ENCODE measurements at regions not wholly inside any gene's neighbourhood (a gene's known extent, or its start where the extent isn't known, plus 50 kb on each side); places are given as distances from the start of the nearest gene placed in this dataset.
A peak's percentile ranks its signal among the peaks of the same experiment; 100 is the strongest.

DNA sequence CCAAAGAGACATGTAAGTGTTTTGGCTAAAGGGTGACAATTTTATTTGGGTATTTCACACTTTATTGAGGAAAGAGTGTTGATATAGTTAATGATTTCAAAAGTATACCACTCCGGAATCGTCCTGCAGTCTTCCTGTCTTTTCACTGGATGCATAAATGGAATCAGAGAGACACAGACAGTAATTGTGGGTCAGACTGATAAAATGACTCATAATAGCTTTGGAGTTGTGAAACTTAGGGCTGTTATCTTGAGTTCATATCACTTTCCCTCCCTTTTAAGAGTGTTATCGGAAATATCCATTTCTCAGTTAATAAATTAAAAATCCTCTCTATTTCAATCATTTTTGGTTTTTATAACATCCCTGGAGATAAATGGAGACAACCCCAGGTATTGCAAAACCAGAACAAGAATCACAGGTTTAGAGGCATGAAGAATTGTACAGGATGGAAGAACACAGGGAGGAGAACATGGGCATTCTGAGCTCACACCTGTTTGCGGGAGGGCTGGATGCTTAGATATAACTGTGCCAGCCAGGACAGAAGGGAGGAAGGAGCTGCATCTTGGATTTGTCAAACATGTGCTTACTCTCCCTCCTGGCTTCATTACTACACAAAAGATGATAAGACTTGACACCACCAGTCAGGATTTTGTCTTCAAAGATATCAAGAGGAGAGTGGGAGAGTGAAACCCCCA lies 185.4 kb downstream of the LMO4 start:
- ChIA-PET CTCF (ENCODE audit: partially characterized antibody) (no interaction called here), POLR2A (ENCODE audit: partially characterized antibody) (no interaction called here)

GRCh38 chr1:87515781-87516180 lies 187.1 kb downstream of the LMO4 start:
- H3K27ac ChIP-seq (ENCODE audit: low read depth, low read length): no peak overlapping the region
- no peaks in the 10 kb centered on the region for H3K4me1 Mint-ChIP-seq
- no peak overlapping the region for H3K4me3 Mint-ChIP-seq
- H3K9me3 ChIP-seq (ENCODE audit: control insufficient read depth in 1 of 2, low read length in 2 of 2): no peaks in the 10 kb centered on the region
- H3K9me3 Mint-ChIP-seq: peaks cover 0 to 3% (median 0%) of the 10 kb centered on the region in 8 donors
- no peaks in the 10 kb centered on the region for H3K36me3 ChIP-seq (ENCODE audit: insufficient read depth, low read length)
- CTCF ChIA-PET (ENCODE audit: partially characterized antibody): no interaction called here
- no peak overlapping the region for H3K4me3 ChIP-seq (ENCODE audit: low read length in 2 of 2)
- POLR2A ChIA-PET (ENCODE audit: partially characterized antibody): no interaction called here
- no peaks in the 10 kb centered on the region for H3K27me3 ChIP-seq (ENCODE audit: insufficient read depth, low read length)
- no peaks in the 10 kb centered on the region for H3K36me3 Mint-ChIP-seq
- no peaks in the 10 kb centered on the region for H3K4me1 ChIP-seq (ENCODE audit: insufficient read depth, low read length)
- intact Hi-C loops (cut with micrococcal nuclease): no loop called here
- H3K27ac Mint-ChIP-seq: no peak overlapping the region
- H3K27me3 Mint-ChIP-seq: peaks cover 0 to 6% of the 10 kb centered on the region in 2 donors
- no peak for DNase-seq

More for the DNA sequence above, 185.4 kb downstream of the LMO4 start:
- no peak for DNase-seq
- Histone ChIP-seq H3K27me3 (ENCODE audit: insufficient read depth, low read length) (no peaks in the 10 kb centered on the region), H3K4me1 (ENCODE audit: insufficient read depth, low read length) (no peaks in the 10 kb centered on the region), H3K4me3 (ENCODE audit: low read length in 2 of 2) (no peak overlapping the region), H3K36me3 (ENCODE audit: insufficient read depth, low read length) (no peaks in the 10 kb centered on the region), H3K27ac (ENCODE audit: low read depth, low read length) (no peak overlapping the region), H3K9me3 (ENCODE audit: control insufficient read depth in 1 of 2, low read length in 2 of 2) (no peaks in the 10 kb centered on the region)
- Mint-ChIP-seq H3K4me1 (no peaks in the 10 kb centered on the region), H3K4me3 (no peak overlapping the region), H3K27me3 (peaks cover 0 to 5% of the 10 kb centered on the region in 2 donors), H3K36me3 (no peaks in the 10 kb centered on the region), H3K9me3 (peaks cover 0 to 3% (median 0%) of the 10 kb centered on the region in 8 donors), H3K27ac (no peak overlapping the region)
- intact Hi-C loops (cut with micrococcal nuclease): no loop called here

GRCh38 chr1:87518794-87519193 lies 190.1 kb downstream of the LMO4 start:
- Histone ChIP-seq H3K4me3 (ENCODE audit: low read length in 2 of 2) (no peak overlapping the region), H3K27me3 (ENCODE audit: insufficient read depth, low read length) (no peaks in the 10 kb centered on the region), H3K27ac (ENCODE audit: low read depth, low read length) (no peak overlapping the region), H3K36me3 (ENCODE audit: insufficient read depth, low read length) (no peaks in the 10 kb centered on the region), H3K9me3 (ENCODE audit: control insufficient read depth in 1 of 2, low read length in 2 of 2) (no peaks in the 10 kb centered on the region), H3K4me1 (ENCODE audit: insufficient read depth, low read length) (no peaks in the 10 kb centered on the region)
- CTCF ChIA-PET (ENCODE audit: partially characterized antibody): no interaction called here
- peaks cover 0 to 6% of the 10 kb centered on the region in 2 donors for H3K27me3 Mint-ChIP-seq
- H3K27ac Mint-ChIP-seq: no peak overlapping the region
- no peaks in the 10 kb centered on the region for H3K36me3 Mint-ChIP-seq
- H3K4me3 Mint-ChIP-seq: no peak overlapping the region
- POLR2A ChIA-PET (ENCODE audit: partially characterized antibody): no interaction called here
- peaks cover 0 to 2% (median 0%) of the 10 kb centered on the region in 8 donors for H3K9me3 Mint-ChIP-seq
- no peak for DNase-seq
- intact Hi-C loops (cut with micrococcal nuclease): no loop called here
- H3K4me1 Mint-ChIP-seq: no peaks in the 10 kb centered on the region

- Mint-ChIP-seq H3K27ac (peak overlapping the region in 1 of 7 donors; percentile 58), H3K4me3 (no peak overlapping the region), H3K27me3 (peaks cover 3 to 9% of the 10 kb centered on the region in 2 donors), H3K4me1 (no peaks in the 10 kb centered on the region), H3K36me3 (no peaks in the 10 kb centered on the region), H3K9me3 (peaks cover 0 to 2% (median 0%) of the 10 kb centered on the region in 8 donors)
- H3K27ac ChIP-seq (ENCODE audit: low read depth, low read length): no peak overlapping the region
- ChIA-PET CTCF (ENCODE audit: partially characterized antibody) (no interaction called here), POLR2A (ENCODE audit: partially characterized antibody) (no interaction called here)
- intact Hi-C loops (cut with micrococcal nuclease): no loop called here
- no peaks in the 10 kb centered on the region for H3K27me3 ChIP-seq (ENCODE audit: insufficient read depth, low read length)
- no peaks in the 10 kb centered on the region for H3K9me3 ChIP-seq (ENCODE audit: control insufficient read depth in 1 of 2, low read length in 2 of 2)
- no peak overlapping the region for H3K4me3 ChIP-seq (ENCODE audit: low read length in 2 of 2)
- no peaks in the 10 kb centered on the region for H3K36me3 ChIP-seq (ENCODE audit: insufficient read depth, low read length)
- H3K4me1 ChIP-seq (ENCODE audit: insufficient read depth, low read length): no peaks in the 10 kb centered on the region
- peak in 1 of 5 donors; percentile 3 for DNase-seq
Measured at GRCh38 chr1:87521452-87521851, 192.8 kb downstream of the LMO4 start.

- CTCF ChIA-PET (ENCODE audit: partially characterized antibody): no interaction called here
- Histone ChIP-seq H3K9me3 (ENCODE audit: control insufficient read depth in 1 of 2, low read length in 2 of 2) (no peaks in the 10 kb centered on the region), H3K36me3 (ENCODE audit: insufficient read depth, low read length) (no peaks in the 10 kb centered on the region), H3K4me1 (ENCODE audit: insufficient read depth, low read length) (no peaks in the 10 kb centered on the region), H3K4me3 (ENCODE audit: low read length in 2 of 2) (no peak overlapping the region), H3K27ac (ENCODE audit: low read depth, low read length) (no peak overlapping the region), H3K27me3 (ENCODE audit: insufficient read depth, low read length) (no peaks in the 10 kb centered on the region)
- H3K4me1 Mint-ChIP-seq: no peaks in the 10 kb centered on the region
- H3K9me3 Mint-ChIP-seq: peaks cover 0 to 2% (median 0%) of the 10 kb centered on the region in 8 donors
- intact Hi-C loops (cut with micrococcal nuclease): no loop called here
- POLR2A ChIA-PET (ENCODE audit: partially characterized antibody): no interaction called here
- H3K27ac Mint-ChIP-seq: no peak overlapping the region
- no peak overlapping the region for H3K4me3 Mint-ChIP-seq
- no peaks in the 10 kb centered on the region for H3K36me3 Mint-ChIP-seq
- DNase-seq: no peak
- H3K27me3 Mint-ChIP-seq: peaks cover 3 to 9% of the 10 kb centered on the region in 2 donors
Measured at GRCh38 chr1:87523466-87523865, 194.8 kb downstream of the LMO4 start.

DNA sequence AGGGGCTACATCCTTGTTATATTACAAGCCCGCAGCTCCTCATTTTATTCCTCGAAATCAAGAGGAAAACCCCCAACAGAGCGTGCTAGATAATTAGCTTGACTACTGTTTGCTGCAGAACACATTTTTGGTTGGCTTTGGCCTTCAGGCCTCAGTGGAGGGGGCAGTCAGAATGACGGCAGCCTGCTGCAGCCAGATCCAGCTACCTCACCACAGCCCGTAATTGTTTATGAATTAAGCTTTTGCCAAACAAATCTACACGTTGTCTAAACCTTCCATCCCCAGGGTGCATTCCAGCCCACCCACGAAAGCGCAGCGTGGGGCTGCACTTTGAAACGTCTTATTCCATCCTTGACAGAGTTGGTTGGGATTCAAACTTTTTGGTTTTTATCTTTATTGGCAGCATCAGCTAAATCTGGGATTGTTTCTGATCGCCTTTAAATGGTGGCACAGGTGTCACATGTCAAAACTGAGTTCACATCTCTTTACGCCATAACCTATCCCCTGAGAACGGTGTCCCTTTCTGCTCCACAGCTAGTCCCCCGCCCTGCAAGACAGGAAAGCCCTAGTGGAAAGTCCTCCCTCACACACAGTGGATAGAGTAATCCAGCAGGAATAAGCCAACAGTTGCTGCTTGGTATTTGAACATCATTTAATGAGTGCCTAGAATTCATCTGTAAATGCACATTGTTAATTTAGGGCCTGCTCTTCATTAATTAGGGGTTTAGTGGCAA lies 195.5 kb downstream of the LMO4 start:
- DNase-seq: no peak
- Mint-ChIP-seq H3K4me3 (no peak overlapping the region), H3K27ac (peak overlapping the region in 1 of 7 donors; percentile 30), H3K9me3 (peaks cover 0 to 2% (median 0%) of the 10 kb centered on the region in 8 donors), H3K4me1 (no peaks in the 10 kb centered on the region), H3K27me3 (peaks cover 3 to 9% of the 10 kb centered on the region in 2 donors), H3K36me3 (no peaks in the 10 kb centered on the region)
- no peaks in the 10 kb centered on the region for H3K4me1 ChIP-seq (ENCODE audit: insufficient read depth, low read length)
- CTCF ChIA-PET (ENCODE audit: partially characterized antibody): no interaction called here
- H3K4me3 ChIP-seq (ENCODE audit: low read length in 2 of 2): no peak overlapping the region
- no peaks in the 10 kb centered on the region for H3K9me3 ChIP-seq (ENCODE audit: control insufficient read depth in 1 of 2, low read length in 2 of 2)
- no peaks in the 10 kb centered on the region for H3K27me3 ChIP-seq (ENCODE audit: insufficient read depth, low read length)
- intact Hi-C loops (cut with micrococcal nuclease): no loop called here
- POLR2A ChIA-PET (ENCODE audit: partially characterized antibody): no interaction called here
- H3K36me3 ChIP-seq (ENCODE audit: insufficient read depth, low read length): no peaks in the 10 kb centered on the region
- H3K27ac ChIP-seq (ENCODE audit: low read depth, low read length): no peak overlapping the region

- Histone ChIP-seq H3K36me3 (ENCODE audit: insufficient read depth, low read length) (no peaks in the 10 kb centered on the region), H3K4me3 (ENCODE audit: low read length in 2 of 2) (no peak overlapping the region), H3K9me3 (ENCODE audit: control insufficient read depth in 1 of 2, low read length in 2 of 2) (no peaks in the 10 kb centered on the region), H3K27me3 (ENCODE audit: insufficient read depth, low read length) (no peaks in the 10 kb centered on the region), H3K4me1 (ENCODE audit: insufficient read depth, low read length) (no peaks in the 10 kb centered on the region), H3K27ac (ENCODE audit: low read depth, low read length) (no peak overlapping the region)
- intact Hi-C loops (cut with micrococcal nuclease): no loop called here
- H3K36me3 Mint-ChIP-seq: no peaks in the 10 kb centered on the region
- H3K27ac Mint-ChIP-seq: no peak overlapping the region
- ChIA-PET CTCF (ENCODE audit: partially characterized antibody) (no interaction called here), POLR2A (ENCODE audit: partially characterized antibody) (no interaction called here)
- no peak for DNase-seq
- H3K9me3 Mint-ChIP-seq: no peaks in the 10 kb centered on the region
- H3K27me3 Mint-ChIP-seq: peaks cover 3 to 8% of the 10 kb centered on the region in 2 donors
- no peak overlapping the region for H3K4me3 Mint-ChIP-seq
- H3K4me1 Mint-ChIP-seq: no peaks in the 10 kb centered on the region
Measured at GRCh38 chr1:87528754-87529517, 200.3 kb downstream of the LMO4 start.

Measured in CD4-positive, alpha-beta memory T cell (primary cell).